Activated CD4-positive, alpha-beta T cell treated with anti-CD3 and anti-CD28 coated beads, Interleukin-2, amount 50 U/mL, for 4 hours (primary cell): ENCODE measurements at regions not wholly inside any gene's neighbourhood (a gene's known extent, or its start where the extent isn't known, plus 50 kb on each side); places are given as distances from the start of the nearest gene placed in this dataset.

Experiments
- DNase-seq, 2 experiments: peaks; one replicate each; pipeline ENCODE4 v3.0.0-alpha.2; 2020

DNA sequence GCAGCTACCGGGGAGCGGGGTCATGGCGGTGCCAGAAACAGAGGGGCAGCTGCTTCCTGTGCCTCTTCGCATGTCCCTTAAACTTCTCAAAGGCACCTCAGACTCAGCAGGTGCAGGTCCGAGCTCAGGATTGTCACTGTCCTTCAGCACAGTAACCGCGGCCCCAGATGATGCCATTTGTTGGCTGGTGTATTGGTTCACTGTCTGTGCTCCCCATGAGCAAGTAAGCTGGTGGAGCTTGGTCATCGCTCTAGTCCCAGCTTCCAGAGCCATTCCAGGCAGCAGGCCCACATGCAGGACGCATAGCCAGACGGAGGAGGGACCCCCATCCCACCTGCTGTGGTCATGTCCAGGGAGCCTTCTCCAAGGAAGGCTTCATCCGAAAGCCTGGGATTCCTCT is 154.0 kb upstream of the AJAP1 start:
- no peak for DNase-seq

- no peak for DNase-seq
Measured at GRCh38 chr1:4506591-4506990, 147.8 kb upstream of the AJAP1 start.

DNA sequence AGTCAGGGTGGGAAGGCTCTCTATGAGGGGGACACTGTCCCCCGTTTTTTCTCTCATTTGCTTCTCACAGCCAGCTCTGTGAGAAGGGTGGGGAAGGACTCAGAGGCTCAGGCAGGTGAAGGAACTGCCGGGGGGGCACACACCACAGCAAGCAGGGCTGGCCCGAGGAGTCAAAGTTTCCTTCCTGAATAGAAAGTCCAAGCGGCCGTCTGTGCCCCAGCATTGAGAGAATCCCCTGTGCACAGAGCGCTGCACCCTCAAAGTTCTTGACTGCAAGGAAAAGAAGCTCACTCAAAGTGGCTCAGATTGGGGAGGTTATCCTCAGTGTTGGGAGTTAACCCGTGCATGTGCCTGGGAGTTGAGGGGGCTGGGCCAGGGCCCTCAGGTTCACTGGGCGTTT is 145.2 kb upstream of the AJAP1 start:
- no peak for DNase-seq

- no peak for DNase-seq
Measured at GRCh38 chr1:4510276-4510691, 144.1 kb upstream of the AJAP1 start.

GRCh38 chr1:4511374-4511773 is 143.0 kb upstream of the AJAP1 start:
- DNase-seq = no peak

DNA sequence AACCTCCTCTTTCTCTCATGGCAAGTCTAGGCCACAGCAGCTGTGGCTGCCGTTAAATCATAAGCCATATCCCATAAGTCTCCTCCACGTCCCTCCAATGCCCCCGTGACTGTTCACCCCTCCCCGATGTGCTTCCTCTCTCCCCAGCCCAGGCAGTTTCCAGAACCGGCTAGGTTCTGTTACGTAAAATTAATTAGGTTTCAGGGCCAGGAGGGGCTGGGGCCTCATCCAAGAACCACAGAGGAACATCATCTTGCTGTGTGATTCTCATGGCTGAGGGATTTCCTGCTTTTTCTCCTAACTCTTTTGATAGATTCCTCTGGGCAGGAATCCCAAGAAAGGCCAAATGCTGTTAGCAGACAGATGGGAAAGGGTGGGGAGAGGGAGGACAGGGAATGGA is 141.8 kb upstream of the AJAP1 start:
- no peak for DNase-seq

DNA sequence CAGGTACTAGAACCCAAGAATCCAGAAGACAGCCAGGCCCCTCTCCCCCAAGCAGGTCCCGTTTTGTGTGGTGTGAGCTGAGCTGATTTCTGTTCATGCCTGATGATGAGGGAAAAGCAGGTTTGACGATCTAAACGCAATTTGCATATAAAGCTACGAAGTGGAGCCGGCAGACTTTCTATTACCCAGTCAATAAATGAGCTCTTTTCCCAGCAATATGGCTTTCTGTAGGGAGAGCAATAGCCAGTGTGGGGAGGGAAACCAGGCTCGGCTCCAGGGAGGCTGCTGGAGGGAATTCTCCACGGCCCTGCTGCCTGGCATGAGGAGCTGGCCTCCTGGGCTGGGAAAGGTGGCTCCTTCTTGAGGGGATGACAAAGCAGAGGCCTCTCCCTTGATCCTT is 140.7 kb upstream of the AJAP1 start:
- no peak for DNase-seq

DNA sequence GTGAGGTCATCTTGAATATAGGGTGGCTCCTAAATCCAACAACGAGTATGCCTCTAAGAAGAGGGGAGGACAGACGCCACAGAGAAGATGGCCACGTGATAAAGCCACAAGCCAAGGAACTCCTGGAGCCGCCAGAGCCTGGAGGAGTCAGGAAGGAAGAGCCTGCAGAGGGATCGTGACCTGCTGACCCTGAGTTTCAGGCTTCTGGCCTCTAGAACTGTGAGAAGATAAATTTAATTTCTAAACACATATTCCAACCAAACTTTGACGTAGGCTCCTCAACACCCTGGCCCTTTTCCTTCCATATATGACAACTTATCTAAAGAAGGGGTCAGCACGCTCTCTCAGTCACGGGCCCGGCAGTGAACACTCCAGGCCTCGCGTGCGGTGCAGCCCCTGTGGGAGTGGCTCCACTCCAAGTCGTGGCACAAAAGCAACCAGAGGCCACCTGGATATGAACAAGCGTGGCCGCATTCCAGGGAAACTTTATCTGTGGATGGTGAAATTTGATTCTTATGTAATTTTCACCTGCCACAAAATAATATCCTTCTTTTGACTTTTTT is 138.6 kb upstream of the AJAP1 start:
- DNase-seq = no peak

GRCh38 chr1:4516596-4516995 is 137.8 kb upstream of the AJAP1 start:
- DNase-seq = no peak

- DNase-seq = no peak
Measured at GRCh38 chr1:4517186-4517954, 137.0 kb upstream of the AJAP1 start.

GRCh38 chr1:4518621-4519020 is 135.8 kb upstream of the AJAP1 start:
- DNase-seq = no peak

DNA sequence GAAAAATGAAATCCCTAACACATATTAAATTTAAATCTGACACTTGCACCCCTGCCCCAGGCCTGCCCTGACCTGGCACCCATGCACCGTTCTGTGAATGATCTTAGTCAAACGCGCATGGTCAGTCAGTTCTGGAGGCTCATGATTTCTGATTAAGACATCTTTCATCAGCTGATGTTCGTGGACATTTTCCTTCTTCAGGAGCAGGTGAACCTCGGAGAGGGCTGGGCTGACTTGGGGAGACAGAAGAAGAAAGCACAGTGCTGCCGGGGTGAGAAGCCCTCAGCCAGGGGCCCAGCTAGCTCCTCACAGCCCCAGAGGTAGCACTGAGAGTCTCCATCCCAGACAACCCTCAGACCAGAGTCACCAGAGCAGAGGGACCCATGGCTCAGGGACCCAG is 134.5 kb upstream of the AJAP1 start:
- no peak for DNase-seq

- no peak for DNase-seq
Measured at GRCh38 chr1:4523551-4523950, 130.9 kb upstream of the AJAP1 start.

DNA sequence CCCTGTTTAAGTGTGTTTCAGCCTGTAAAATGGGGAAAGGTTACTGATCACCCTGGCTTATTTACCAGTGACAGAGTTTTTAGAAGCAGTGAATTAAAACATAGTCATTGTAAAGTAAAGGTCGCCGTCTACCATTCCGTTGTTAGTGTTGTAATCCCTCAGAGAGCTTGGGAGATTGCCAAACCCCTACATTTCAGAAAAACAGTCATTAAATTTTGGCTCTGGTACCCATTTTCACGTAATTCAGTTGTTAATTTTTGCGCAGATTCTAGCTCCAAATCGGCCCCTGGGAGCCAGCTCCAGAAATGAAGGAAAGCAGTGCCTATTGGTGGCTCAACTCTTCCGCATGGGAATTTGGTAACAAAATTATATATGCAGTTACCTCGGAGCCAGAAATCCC is 127.7 kb upstream of the AJAP1 start:
- DNase-seq = no peak

DNA sequence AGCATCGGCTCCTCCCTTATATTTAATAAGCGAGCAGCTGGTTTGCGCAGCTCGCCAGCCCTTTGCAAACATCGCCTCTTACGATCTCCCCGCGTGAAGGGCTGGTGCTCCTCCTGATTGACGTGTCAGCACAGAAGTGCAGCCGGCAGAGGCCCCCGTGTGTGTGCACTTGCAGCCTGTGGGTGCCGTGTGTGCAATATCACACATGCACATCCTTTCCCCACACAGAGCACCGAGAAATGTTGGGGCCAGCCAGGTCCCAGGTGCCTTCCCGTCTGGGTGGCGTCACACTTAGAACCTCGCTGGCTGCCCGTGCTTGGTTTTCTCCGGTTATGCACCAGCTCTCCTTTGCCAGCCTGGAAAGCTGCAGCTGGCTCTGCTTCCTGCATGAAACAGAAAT is 126.6 kb upstream of the AJAP1 start:
- no peak for DNase-seq

- DNase-seq = no peak
Measured at GRCh38 chr1:4528590-4528989, 125.8 kb upstream of the AJAP1 start.

- DNase-seq = no peak
Measured at GRCh38 chr1:4529446-4530165, 124.8 kb upstream of the AJAP1 start.

GRCh38 chr1:4530166-4530785 is 124.1 kb upstream of the AJAP1 start:
- DNase-seq = no peak

GRCh38 chr1:4531842-4532241 is 122.6 kb upstream of the AJAP1 start:
- no peak for DNase-seq

DNA sequence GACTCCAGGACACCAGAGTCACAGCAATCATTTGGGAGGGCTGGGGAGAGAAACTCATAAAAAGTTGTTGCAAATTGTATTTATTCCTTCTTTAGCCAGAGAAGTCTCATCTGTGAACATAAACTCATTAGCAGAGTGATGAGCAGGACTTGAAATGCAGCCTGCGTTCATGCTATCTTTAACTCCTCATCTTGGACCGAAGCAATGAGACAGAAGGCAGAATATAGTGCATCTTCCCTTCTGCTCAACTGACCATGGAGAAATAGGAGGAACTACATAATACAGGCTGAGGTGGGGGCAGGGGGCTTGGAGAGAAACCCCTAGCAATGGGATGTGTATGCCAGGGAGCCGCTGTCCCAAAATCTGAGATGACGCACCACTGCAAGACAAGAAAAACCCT is 121.8 kb upstream of the AJAP1 start:
- DNase-seq = no peak

- no peak for DNase-seq
Measured at GRCh38 chr1:4546911-4547310, 107.5 kb upstream of the AJAP1 start.

GRCh38 chr1:4549930-4550329 is 104.5 kb upstream of the AJAP1 start:
- DNase-seq = no peak

GRCh38 chr1:4550941-4551340 is 103.5 kb upstream of the AJAP1 start:
- DNase-seq = no peak

GRCh38 chr1:4551706-4552105 is 102.7 kb upstream of the AJAP1 start:
- no peak for DNase-seq
